Activated CD8-positive, alpha-beta T cell treated with anti-CD3 and anti-CD28 coated beads for 36 hours (primary cell): ENCODE measurements at regions not wholly inside any gene's neighbourhood (a gene's known extent, or its start where the extent isn't known, plus 50 kb on each side); places are given as distances from the start of the nearest gene placed in this dataset.

Source experiments
- ATAC-seq: fragments of 200-7000 bp; cut with Tn5 transposase; one replicate; pipeline ENCODE4 v1.10.0; 2021; ENCODE audit warnings: mild to moderate bottlenecking, moderate library complexity
- CTCF ChIA-PET: fragments of 350-600 bp; sonication (Branson Sonifier 250); formaldehyde crosslinking; loops from one replicate; lab custom pipeline; 2021; ENCODE audit warnings: antibody characterized with exemption; lab: Charles Lee
- POLR2A ChIA-PET: fragments of 350-600 bp; sonication (Branson Sonifier 250); formaldehyde crosslinking; loops from one replicate; lab custom pipeline; 2021; ENCODE audit warnings: antibody characterized with exemption; lab: Charles Lee
- DNase-seq: peaks from one replicate; pipeline ENCODE4 v3.0.0-alpha.2; 2020
- H3K27ac Mint-ChIP-seq: one replicate; pipeline ENCODE4 v1.8.0; 2021; ENCODE audit warnings: mild to moderate bottlenecking, mixed read lengths
- H3K27me3 Mint-ChIP-seq: one replicate; pipeline ENCODE4 v1.8.0; 2021; ENCODE audit warnings: mixed read lengths
- H3K36me3 Mint-ChIP-seq: one replicate; pipeline ENCODE4 v1.8.0; 2021; ENCODE audit warnings: low read depth, mixed read lengths
- H3K4me1 Mint-ChIP-seq: one replicate; pipeline ENCODE4 v1.8.0; 2021; ENCODE audit warnings: low read depth, mixed read lengths
- H3K4me3 Mint-ChIP-seq: one replicate; pipeline ENCODE4 v1.8.0; 2021; ENCODE audit warnings: mild to moderate bottlenecking, moderate library complexity, mixed read lengths
- H3K9me3 Mint-ChIP-seq: one replicate; pipeline ENCODE4 v1.8.0; 2021; ENCODE audit warnings: mixed read lengths
- intact Hi-C: fragments of 100-400 bp; cut with micrococcal nuclease; formaldehyde crosslinking; loops from one replicate; pipeline ENCODE4 v1.10.0; 2022
- TF ChIP-seq, protein P1 (sequence below): fragments of 200-600 bp; IDR thresholded peaks from one replicate; pipeline ENCODE4 v1.8.0; 2022; ENCODE audit warnings: antibody characterized with exemption, mild to moderate bottlenecking

DNA sequence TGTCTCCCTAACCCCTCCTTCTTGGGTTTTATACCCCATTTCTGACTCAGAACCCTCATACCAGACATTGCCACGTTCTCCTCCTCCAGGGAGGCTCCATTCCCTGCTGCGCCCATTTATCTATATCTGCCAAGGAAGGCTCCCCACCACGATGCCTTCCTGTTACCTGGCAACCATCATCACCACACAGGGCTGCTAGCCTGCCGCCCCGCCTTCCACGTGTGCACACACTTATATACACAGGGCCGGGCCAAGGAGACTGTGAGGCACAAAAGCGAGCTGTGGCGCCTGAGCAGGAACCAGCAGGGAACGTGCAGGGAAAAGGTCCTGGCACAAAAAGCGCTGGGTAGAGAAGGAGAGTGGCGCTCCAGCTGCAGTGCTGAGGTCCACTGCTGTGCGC lies 261.8 kb downstream of the CBLN1 start:
- TF ChIP-seq, protein P1, sequence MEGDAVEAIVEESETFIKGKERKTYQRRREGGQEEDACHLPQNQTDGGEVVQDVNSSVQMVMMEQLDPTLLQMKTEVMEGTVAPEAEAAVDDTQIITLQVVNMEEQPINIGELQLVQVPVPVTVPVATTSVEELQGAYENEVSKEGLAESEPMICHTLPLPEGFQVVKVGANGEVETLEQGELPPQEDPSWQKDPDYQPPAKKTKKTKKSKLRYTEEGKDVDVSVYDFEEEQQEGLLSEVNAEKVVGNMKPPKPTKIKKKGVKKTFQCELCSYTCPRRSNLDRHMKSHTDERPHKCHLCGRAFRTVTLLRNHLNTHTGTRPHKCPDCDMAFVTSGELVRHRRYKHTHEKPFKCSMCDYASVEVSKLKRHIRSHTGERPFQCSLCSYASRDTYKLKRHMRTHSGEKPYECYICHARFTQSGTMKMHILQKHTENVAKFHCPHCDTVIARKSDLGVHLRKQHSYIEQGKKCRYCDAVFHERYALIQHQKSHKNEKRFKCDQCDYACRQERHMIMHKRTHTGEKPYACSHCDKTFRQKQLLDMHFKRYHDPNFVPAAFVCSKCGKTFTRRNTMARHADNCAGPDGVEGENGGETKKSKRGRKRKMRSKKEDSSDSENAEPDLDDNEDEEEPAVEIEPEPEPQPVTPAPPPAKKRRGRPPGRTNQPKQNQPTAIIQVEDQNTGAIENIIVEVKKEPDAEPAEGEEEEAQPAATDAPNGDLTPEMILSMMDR = no peak
- ATAC-seq = no peak
- intact Hi-C loops = no loop called here
- no peak for DNase-seq
- H3K36me3 Mint-ChIP-seq = no peaks in the 10 kb centered on the region
- POLR2A ChIA-PET = no interaction called here
- peaks cover 9% of the 10 kb centered on the region for H3K27me3 Mint-ChIP-seq
- H3K9me3 Mint-ChIP-seq = no peaks in the 10 kb centered on the region
- no peaks in the 10 kb centered on the region for H3K4me1 Mint-ChIP-seq
- no peak overlapping the region for H3K27ac Mint-ChIP-seq
- H3K4me3 Mint-ChIP-seq = no peak overlapping the region
- CTCF ChIA-PET = no interaction called here

DNA sequence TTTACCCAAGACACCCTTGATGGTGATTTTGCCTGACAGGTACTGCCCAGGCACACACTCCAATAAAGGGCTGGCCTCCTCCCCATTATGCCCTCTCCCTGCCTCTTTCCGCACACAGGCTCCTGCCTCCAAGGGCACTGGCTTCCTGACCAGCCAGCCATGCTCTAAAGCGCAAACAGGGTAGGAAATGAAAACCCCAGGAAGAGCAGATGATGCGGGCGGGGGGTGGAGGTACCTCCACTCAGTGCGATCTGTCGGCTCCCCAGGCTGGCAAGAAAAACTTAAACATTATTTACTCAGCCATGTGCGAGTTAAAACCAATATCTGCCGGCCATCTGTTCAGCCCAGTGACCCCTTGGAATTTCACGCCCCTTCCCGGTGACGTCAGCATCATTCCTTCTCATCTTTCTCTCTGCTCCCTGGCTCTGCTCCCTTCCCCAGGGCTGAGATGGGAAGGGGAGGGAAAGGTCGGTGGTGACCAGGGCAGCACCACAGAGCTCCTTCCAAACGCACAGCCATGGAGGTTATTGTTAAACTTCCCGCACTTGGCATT lies 262.5 kb downstream of the CBLN1 start:
- intact Hi-C loops = no loop called here
- no peaks in the 10 kb centered on the region for H3K9me3 Mint-ChIP-seq
- H3K27ac Mint-ChIP-seq = no peak overlapping the region
- H3K36me3 Mint-ChIP-seq = no peaks in the 10 kb centered on the region
- ChIA-PET CTCF (no interaction called here), POLR2A (no interaction called here)
- H3K4me3 Mint-ChIP-seq = no peak overlapping the region
- DNase-seq (no peak), ATAC-seq (no peak)
- no peaks in the 10 kb centered on the region for H3K4me1 Mint-ChIP-seq
- TF ChIP-seq, protein P1 = no peak
- peaks cover 9% of the 10 kb centered on the region for H3K27me3 Mint-ChIP-seq

DNA sequence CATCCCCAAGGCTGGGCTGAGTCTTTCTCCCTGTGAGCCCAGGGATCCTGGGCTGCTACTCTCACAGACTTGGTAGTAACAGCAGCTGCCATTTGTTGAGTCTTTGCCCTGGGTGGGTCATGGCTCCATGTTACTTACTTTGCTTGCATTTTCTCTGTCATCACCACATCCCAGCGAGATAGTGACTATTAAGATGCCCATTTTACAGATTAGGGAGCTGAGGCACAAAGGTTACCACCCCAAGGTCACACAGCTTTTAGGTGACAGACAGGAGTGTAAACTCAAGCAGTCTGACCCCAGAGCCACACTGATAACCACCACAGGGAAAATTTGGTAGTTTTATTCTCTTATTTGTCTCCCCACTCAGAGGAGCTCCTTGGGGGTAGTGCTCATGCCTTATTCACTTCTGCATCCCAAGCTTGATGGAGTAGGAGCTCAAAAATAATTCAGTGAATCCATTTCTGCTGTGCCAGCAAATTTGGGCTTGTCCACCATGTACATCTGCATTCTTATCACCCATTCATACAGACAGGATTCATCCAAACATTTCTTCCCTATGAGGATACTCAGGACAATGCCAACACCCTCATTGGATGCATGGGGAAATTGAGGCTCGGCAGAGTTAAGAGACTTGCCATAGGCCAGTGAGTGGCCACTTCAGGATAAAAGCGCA lies 263.2 kb downstream of the CBLN1 start:
- intact Hi-C loops = no loop called here
- ChIA-PET POLR2A (no interaction called here), CTCF (no interaction called here)
- TF ChIP-seq, protein P1 = no peak
- ATAC-seq = no peak
- no peak overlapping the region for H3K4me3 Mint-ChIP-seq
- no peaks in the 10 kb centered on the region for H3K36me3 Mint-ChIP-seq
- peaks cover 9% of the 10 kb centered on the region for H3K27me3 Mint-ChIP-seq
- no peak for DNase-seq
- H3K4me1 Mint-ChIP-seq = no peaks in the 10 kb centered on the region
- H3K9me3 Mint-ChIP-seq = no peaks in the 10 kb centered on the region
- H3K27ac Mint-ChIP-seq = no peak overlapping the region

DNA sequence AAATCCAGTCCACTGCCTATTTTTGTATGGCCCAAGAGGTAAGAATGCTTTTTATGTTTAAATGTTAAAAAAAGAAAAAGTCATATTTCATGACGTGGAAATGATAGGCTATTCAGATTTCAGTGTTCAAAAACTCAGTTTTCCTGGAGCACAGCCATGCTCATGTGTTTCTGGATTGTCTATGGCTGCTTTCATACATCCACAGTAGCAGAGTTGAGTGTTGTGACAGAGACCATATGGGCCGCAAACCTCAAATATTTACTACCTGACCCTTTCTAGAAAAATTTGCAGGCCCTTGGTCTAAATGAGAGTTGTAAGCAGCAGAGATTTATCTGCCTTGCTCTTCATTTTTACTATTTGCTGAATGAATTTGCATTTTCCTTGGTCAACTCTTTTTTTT lies 264.1 kb downstream of the CBLN1 start:
- Mint-ChIP-seq H3K27ac (no peak overlapping the region), H3K27me3 (peaks cover 9% of the 10 kb centered on the region), H3K4me3 (no peak overlapping the region), H3K36me3 (no peaks in the 10 kb centered on the region), H3K9me3 (no peaks in the 10 kb centered on the region), H3K4me1 (no peaks in the 10 kb centered on the region)
- POLR2A ChIA-PET = no interaction called here
- ATAC-seq (no peak), DNase-seq (no peak)
- CTCF ChIA-PET = no interaction called here
- intact Hi-C loops = no loop called here
- TF ChIP-seq, protein P1 = no peak

DNA sequence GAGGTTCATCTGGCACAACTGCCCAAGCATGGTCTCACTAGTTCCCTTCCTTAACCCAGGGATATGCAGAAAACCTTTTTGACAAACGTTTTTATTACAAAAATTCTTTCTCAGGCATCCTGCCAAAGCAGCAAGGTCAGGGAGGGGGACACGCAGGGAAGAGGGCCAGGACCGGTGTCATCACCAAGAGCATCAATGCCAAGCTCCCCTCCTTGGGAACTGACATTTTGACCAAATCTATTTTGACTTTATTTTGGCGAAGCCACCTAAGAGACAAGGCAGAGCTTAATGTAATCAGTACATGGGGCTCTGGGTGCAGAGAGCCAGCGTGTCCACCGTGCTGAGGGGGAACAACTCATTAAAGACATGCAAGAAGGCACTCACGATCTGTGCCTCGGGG lies 265.2 kb downstream of the CBLN1 start:
- ChIA-PET POLR2A (no interaction called here), CTCF (no interaction called here)
- Mint-ChIP-seq H3K4me3 (no peak overlapping the region), H3K9me3 (no peaks in the 10 kb centered on the region), H3K4me1 (no peaks in the 10 kb centered on the region), H3K27me3 (peaks cover 9% of the 10 kb centered on the region), H3K27ac (no peak overlapping the region), H3K36me3 (no peaks in the 10 kb centered on the region)
- ATAC-seq (no peak), DNase-seq (no peak)
- intact Hi-C loops = no loop called here
- TF ChIP-seq, protein P1 = no peak
